SK-N-SH treated with all-trans-retinoic acid at 6 μM for 48 hours (cell line): ENCODE measurements at regions not wholly inside any gene's neighbourhood (a gene's known extent, or its start where the extent isn't known, plus 50 kb on each side); places are given as distances from the start of the nearest gene placed in this dataset.
A peak's percentile ranks its signal among the peaks of the same experiment; 100 is the strongest.

Experiments
- ATAC-seq: fragments of 200-7000 bp; cut with Tn5 transposase; 3 replicates; pipeline ENCODE4 v1.9.1; 2020; ENCODE audit warnings: mild to moderate bottlenecking, moderate library complexity
- ARNTL ChIP-seq: fragments of 450-650 bp; formaldehyde crosslinking; IDR thresholded peaks from 2 replicates; pipeline ENCODE4 v1.5.0; 2020; ENCODE audit warnings: low read depth, mild to moderate bottlenecking, moderate library complexity, borderline replicate concordance
- CREB5 ChIP-seq: fragments of 250-450 bp; sonication (Bioruptor Pico); IDR thresholded peaks from 2 replicates; pipeline ENCODE4 v1.5.1; 2020; ENCODE audit warnings: low read depth, mild to moderate bottlenecking, moderate library complexity
- CSDC2 ChIP-seq: fragments of 250-450 bp; sonication (Bioruptor Pico); IDR thresholded peaks from 2 replicates; pipeline ENCODE4 v1.5.0; 2020; ENCODE audit warnings: mild to moderate bottlenecking, moderate library complexity
- CSRNP3 ChIP-seq: fragments of 250-450 bp; sonication (Bioruptor Pico); IDR thresholded peaks from 2 replicates; pipeline ENCODE4 v1.5.1; 2021; ENCODE audit warnings: mild to moderate bottlenecking, moderate library complexity
- ESRRG ChIP-seq: fragments of 250-450 bp; sonication (Bioruptor Pico); IDR thresholded peaks from 2 replicates; pipeline ENCODE4 v1.6.1; 2021; ENCODE audit warnings: mild to moderate bottlenecking
- GLIS3 ChIP-seq: fragments of 250-450 bp; sonication (Bioruptor Pico); IDR thresholded peaks from 2 replicates; pipeline ENCODE4 v1.5.0; 2020; ENCODE audit warnings: mild to moderate bottlenecking, moderate library complexity
- ISL1 ChIP-seq: fragments of 250-450 bp; sonication (Bioruptor Pico); IDR thresholded peaks from 2 replicates; pipeline ENCODE4 v2.1.2; 2022; ENCODE audit warnings: mild to moderate bottlenecking, moderate library complexity
- OSR1 ChIP-seq: fragments of 250-450 bp; sonication (Bioruptor Pico); IDR thresholded peaks from 2 replicates; pipeline ENCODE4 v1.8.0; 2022; ENCODE audit warnings: moderate library complexity, mild to moderate bottlenecking, inconsistent platforms
- PATZ1 ChIP-seq: fragments of 250-450 bp; sonication (Bioruptor Pico); IDR thresholded peaks from 2 replicates; pipeline ENCODE4 v1.8.0; 2020; ENCODE audit warnings: mild to moderate bottlenecking, moderate library complexity, borderline replicate concordance
- POU6F1 ChIP-seq: fragments of 250-450 bp; sonication (Bioruptor Pico); IDR thresholded peaks from 2 replicates; pipeline ENCODE4 v1.8.0; 2021; ENCODE audit warnings: low read depth, mild to moderate bottlenecking, moderate library complexity, borderline replicate concordance
- PPARA ChIP-seq: fragments of 250-450 bp; sonication (Bioruptor Pico); IDR thresholded peaks from 2 replicates; pipeline ENCODE4 v1.5.0; 2020; ENCODE audit warnings: mild to moderate bottlenecking, borderline replicate concordance
- RARB ChIP-seq: fragments of 250-450 bp; sonication (Bioruptor Pico); IDR thresholded peaks from 2 replicates; pipeline ENCODE4 v1.8.0; 2021; ENCODE audit warnings: mild to moderate bottlenecking, moderate library complexity
- SNAI2 ChIP-seq: fragments of 250-450 bp; sonication (Bioruptor Pico); IDR thresholded peaks from 2 replicates; pipeline ENCODE4 v1.5.0; 2020; ENCODE audit warnings: mild to moderate bottlenecking, moderate library complexity
- TCF4 ChIP-seq: fragments of 250-450 bp; sonication (Bioruptor Pico); IDR thresholded peaks from 2 replicates; pipeline ENCODE4 v1.8.0; 2021; ENCODE audit warnings: mild to moderate bottlenecking, moderate library complexity, borderline replicate concordance
- TOX ChIP-seq: fragments of 250-450 bp; sonication (Bioruptor Pico); IDR thresholded peaks from 2 replicates; pipeline ENCODE4 v1.8.0; 2021; ENCODE audit warnings: mild to moderate bottlenecking, moderate library complexity, borderline replicate concordance
- TSHZ2 ChIP-seq: fragments of 250-450 bp; sonication (Bioruptor Pico); IDR thresholded peaks from 2 replicates; pipeline ENCODE4 v1.5.0; 2020; ENCODE audit warnings: mild to moderate bottlenecking, moderate library complexity
- ZC3H10 ChIP-seq: fragments of 250-450 bp; sonication (Bioruptor Pico); IDR thresholded peaks from 2 replicates; pipeline ENCODE4 v1.5.1; 2021; ENCODE audit warnings: mild to moderate bottlenecking, moderate library complexity
- ZFP3 ChIP-seq: fragments of 250-450 bp; sonication (Bioruptor Pico); IDR thresholded peaks from 2 replicates; pipeline ENCODE4 v1.5.0; 2020; ENCODE audit warnings: mild to moderate bottlenecking, moderate library complexity
- ZFP30 ChIP-seq: fragments of 450-650 bp; formaldehyde crosslinking; IDR thresholded peaks from 2 replicates; pipeline ENCODE4 v1.5.0; 2022; ENCODE audit warnings: mild to moderate bottlenecking, moderate library complexity
- ZNF565 ChIP-seq: fragments of 450-650 bp; formaldehyde crosslinking; conservative IDR thresholded peaks from 2 replicates; pipeline ENCODE4 v1.5.0; 2020; ENCODE audit warnings: low read depth, mild to moderate bottlenecking, moderate library complexity
- ZNF8 ChIP-seq: fragments of 450-650 bp; formaldehyde crosslinking; IDR thresholded peaks from 2 replicates; pipeline ENCODE4 v1.5.0; 2020; ENCODE audit warnings: mild to moderate bottlenecking, moderate library complexity

- no peak for TF ChIP-seq ZNF8 (CRISPR knock-in tag)
- no peak for TF ChIP-seq CREB5 (CRISPR knock-in tag)
- TF ChIP-seq ZC3H10 (CRISPR knock-in tag): no peak
- no peak for TF ChIP-seq ZNF565
- no peak for TF ChIP-seq RARB (CRISPR knock-in tag)
- no peak for TF ChIP-seq TCF4 (CRISPR knock-in tag)
- TF ChIP-seq ZFP30 (CRISPR knock-in tag): no peak
- TF ChIP-seq CSDC2: no peak
- no peak for TF ChIP-seq PATZ1
- TF ChIP-seq OSR1 (CRISPR knock-in tag): no peak
- no peak for TF ChIP-seq PPARA (CRISPR knock-in tag)
- no peak for TF ChIP-seq ZFP3 (CRISPR knock-in tag)
- no peak for TF ChIP-seq TOX
- TF ChIP-seq SNAI2 (CRISPR knock-in tag): no peak
- no peak for TF ChIP-seq CSRNP3 (CRISPR knock-in tag)
- no peak for TF ChIP-seq TSHZ2 (CRISPR knock-in tag)
- no peak for TF ChIP-seq GLIS3
- TF ChIP-seq POU6F1 (CRISPR knock-in tag): no peak
- no peak for TF ChIP-seq ISL1 (CRISPR knock-in tag)
- no peak for TF ChIP-seq ARNTL (CRISPR knock-in tag)
- no peak for ATAC-seq
These were observed 58.3 kb upstream of the LYST start for GRCh38 chr1:235925016-235925415.

GRCh38 chr1:235923466-235924021, 56.8 kb upstream of the LYST start:
- ATAC-seq: peak; percentile 41
- TF ChIP-seq CREB5 (CRISPR knock-in tag): no peak
- no peak for TF ChIP-seq PATZ1
- no peak for TF ChIP-seq ESRRG (CRISPR knock-in tag)
- TF ChIP-seq CSRNP3 (CRISPR knock-in tag): no peak
- TF ChIP-seq ZFP30 (CRISPR knock-in tag): no peak
- no peak for TF ChIP-seq SNAI2 (CRISPR knock-in tag)
